GM21825 (cell line): ENCODE measurements at regions not wholly inside any gene's neighbourhood (a gene's known extent, or its start where the extent isn't known, plus 50 kb on each side); places are given as distances from the start of the nearest gene placed in this dataset.

ENCODE experiments used
- ATAC-seq: cut with Tn5 transposase; IDR thresholded peaks from one replicate; pipeline ENCODE4 v1.9.1; 2021; ENCODE audit warnings: mild to moderate bottlenecking, moderate library complexity; ENCODE audit not compliant: unreplicated experiment

GRCh38 chr4:83865417-83866150 lies 329.7 kb downstream of the GPAT3 start:
- no peak for ATAC-seq

GRCh38 chr4:83864097-83864817 lies 328.3 kb downstream of the GPAT3 start:
- ATAC-seq = no peak

- no peak for ATAC-seq
These were observed 326.6 kb downstream of the GPAT3 start for GRCh38 chr4:83862471-83862870.

GRCh38 chr4:83860200-83860599 lies 324.3 kb downstream of the GPAT3 start:
- ATAC-seq = no peak

GRCh38 chr4:83858131-83858530 lies 322.2 kb downstream of the GPAT3 start:
- ATAC-seq = no peak

- ATAC-seq = no peak
These were observed 319.1 kb downstream of the GPAT3 start for GRCh38 chr4:83855044-83855443.

GRCh38 chr4:83852085-83852451 lies 316.2 kb downstream of the GPAT3 start:
- ATAC-seq = no peak

- ATAC-seq = no peak
These were observed 315.6 kb downstream of the GPAT3 start for GRCh38 chr4:83851261-83852084.

GRCh38 chr4:83850435-83850834 lies 314.5 kb downstream of the GPAT3 start:
- ATAC-seq = no peak

- no peak for ATAC-seq
These were observed 310.4 kb downstream of the GPAT3 start for GRCh38 chr4:83846193-83846830.

GRCh38 chr4:83839615-83840014 lies 303.7 kb downstream of the GPAT3 start:
- no peak for ATAC-seq

GRCh38 chr4:83837614-83838308 lies 301.9 kb downstream of the GPAT3 start:
- no peak for ATAC-seq

- ATAC-seq = no peak
These were observed 298.0 kb downstream of the GPAT3 start for GRCh38 chr4:83833920-83834319.

GRCh38 chr4:83832110-83832825 lies 296.4 kb downstream of the GPAT3 start:
- ATAC-seq = no peak

GRCh38 chr4:83831588-83831987 lies 295.7 kb downstream of the GPAT3 start:
- no peak for ATAC-seq

GRCh38 chr4:83830138-83830888 lies 294.4 kb downstream of the GPAT3 start:
- no peak for ATAC-seq

- no peak for ATAC-seq
These were observed 292.7 kb downstream of the GPAT3 start for GRCh38 chr4:83828601-83829000.

GRCh38 chr4:83821493-83821892 lies 285.6 kb downstream of the GPAT3 start:
- no peak for ATAC-seq

GRCh38 chr4:83819582-83819981 lies 283.7 kb downstream of the GPAT3 start:
- no peak for ATAC-seq
